ENCODE measurements at regions not wholly inside any gene's neighbourhood (a gene's known extent, or its start where the extent isn't known, plus 50 kb on each side); places are given as distances from the start of the nearest gene placed in this dataset.

DNA sequence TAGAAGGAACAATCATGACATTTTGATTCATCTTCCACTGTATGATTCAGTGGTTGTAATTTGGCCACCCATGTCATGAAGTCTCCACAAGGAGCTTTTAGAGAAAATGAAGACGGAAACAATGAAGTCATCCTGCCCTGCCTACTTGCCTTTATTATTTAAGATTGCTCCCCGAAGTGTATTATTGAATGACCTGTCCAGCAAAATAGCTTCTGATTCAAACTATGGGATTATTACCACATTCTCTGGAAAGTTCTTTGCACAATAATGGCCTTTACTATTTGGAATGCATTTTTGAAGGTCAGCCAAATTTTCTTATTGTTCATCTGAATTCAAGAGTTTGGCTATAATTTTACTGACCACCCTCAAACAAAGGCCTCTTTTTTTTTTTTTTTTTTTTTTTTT, 77.8 kb upstream of the RFC3 start:
- 96% methylated on average over 2 of the region's 2 CpGs for WGBS (ENCODE audit: insufficient coverage, insufficient replicate concordance, low lambda C conversion rate, missing lambda C conversion rate)
- H3K4me1 ChIP-seq (ENCODE audit: control insufficient read depth, insufficient read depth, low read length), result peaks cover 24% of the 10 kb centered on the region
- ChIA-PET CTCF (interaction anchor here (0.9 to 1.1 kb wide), 3 partner anchors 10 to 16 kb away, joined by 3 to 5 read pairs (median 3); no protein-coding TSS in a partner anchor), POLR2A (no interaction called here), SMC1A (ENCODE audit: uncharacterized antibody, unreplicated experiment) (interaction anchor here (0.8 to 1.2 kb wide), 4 partner anchors 9 to 46 kb away, joined by 3 to 5 read pairs (median 4); no protein-coding TSS in a partner anchor), RAD21 (ENCODE audit: unreplicated experiment) (interaction anchor here (1.2 to 1.4 kb wide), 2 partner anchors 11 to 16 kb away, joined by 3 to 4 read pairs; no protein-coding TSS in a partner anchor)
- H2AFZ ChIP-seq (ENCODE audit: control insufficient read depth, low read depth, low read length), result no peak overlapping the region
- no peak overlapping the region for H3K4me3 ChIP-seq
- no peaks in the 10 kb centered on the region for H3K36me3 ChIP-seq (ENCODE audit: control insufficient read depth in 2 of 2, insufficient read depth in 2 of 2, low read length in 1 of 2)
- no peak for FAIRE-seq
- no peaks in the 10 kb centered on the region; the same call in 2 of the 3 replicates for H3K9me3 ChIP-seq (replicated peaks; ENCODE audit: control insufficient read depth, insufficient read depth, low read length)
- intact Hi-C loops (cut with micrococcal nuclease; ENCODE audit: unreplicated experiment), result loop anchor here (5.0 kb wide), 1 partner anchor 77 kb away; the partner anchor contains the start of gene RFC3
- no peaks in the 10 kb centered on the region for H3K79me2 ChIP-seq (ENCODE audit: control insufficient read depth, insufficient read depth, low read length)
- H4K20me1 ChIP-seq (ENCODE audit: control insufficient read depth, insufficient read depth), result no peaks in the 10 kb centered on the region
- DNase-seq (ENCODE audit: low read depth, low spot score), result no peak
- TF ChIP-seq ZZZ3 (IDR thresholded peaks at IDR 0.05; ENCODE audit: control insufficient read depth, insufficient read length, low read depth), result no peak
- TF ChIP-seq CEBPB (IDR thresholded peaks at IDR 0.05; ENCODE audit: borderline replicate concordance in 1 of 2, low read depth in 2 of 2, low read length in 2 of 2), result no peak
- TF ChIP-seq, protein P1, sequence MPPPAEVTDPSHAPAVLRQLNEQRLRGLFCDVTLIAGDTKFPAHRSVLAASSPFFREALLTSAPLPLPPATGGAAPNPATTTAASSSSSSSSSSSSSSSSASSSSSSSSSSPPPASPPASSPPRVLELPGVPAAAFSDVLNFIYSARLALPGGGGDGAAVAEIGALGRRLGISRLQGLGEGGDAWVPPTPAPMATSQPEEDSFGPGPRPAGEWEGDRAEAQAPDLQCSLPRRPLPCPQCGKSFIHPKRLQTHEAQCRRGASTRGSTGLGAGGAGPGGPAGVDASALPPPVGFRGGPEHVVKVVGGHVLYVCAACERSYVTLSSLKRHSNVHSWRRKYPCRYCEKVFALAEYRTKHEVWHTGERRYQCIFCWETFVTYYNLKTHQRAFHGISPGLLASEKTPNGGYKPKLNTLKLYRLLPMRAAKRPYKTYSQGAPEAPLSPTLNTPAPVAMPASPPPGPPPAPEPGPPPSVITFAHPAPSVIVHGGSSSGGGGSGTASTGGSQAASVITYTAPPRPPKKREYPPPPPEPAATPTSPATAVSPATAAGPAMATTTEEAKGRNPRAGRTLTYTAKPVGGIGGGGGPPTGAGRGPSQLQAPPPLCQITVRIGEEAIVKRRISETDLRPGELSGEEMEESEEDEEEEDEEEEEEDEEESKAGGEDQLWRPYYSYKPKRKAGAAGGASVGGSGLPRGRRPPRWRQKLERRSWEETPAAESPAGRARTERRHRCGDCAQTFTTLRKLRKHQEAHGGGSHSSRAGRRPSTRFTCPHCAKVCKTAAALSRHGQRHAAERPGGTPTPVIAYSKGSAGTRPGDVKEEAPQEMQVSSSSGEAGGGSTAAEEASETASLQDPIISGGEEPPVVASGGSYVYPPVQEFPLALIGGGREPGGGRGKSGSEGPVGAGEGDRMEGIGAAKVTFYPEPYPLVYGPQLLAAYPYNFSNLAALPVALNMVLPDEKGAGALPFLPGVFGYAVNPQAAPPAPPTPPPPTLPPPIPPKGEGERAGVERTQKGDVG (CRISPR knock-in tag; IDR thresholded peaks at IDR 0.05), result no peak
- TF ChIP-seq RBBP5 (conservative IDR thresholded peaks at IDR 0.05), result no peak
- no peak for TF ChIP-seq HDAC6 (IDR thresholded peaks at IDR 0.05; ENCODE audit: unreplicated experiment)
- TF ChIP-seq KLF5 (IDR thresholded peaks at IDR 0.05; ENCODE audit: partially characterized antibody), result no peak
- TF ChIP-seq CHD1 (IDR thresholded peaks at IDR 0.05; ENCODE audit: low read depth, low read length), result no peak
- no peak for TF ChIP-seq JUNB (IDR thresholded peaks at IDR 0.05)
- no peak for TF ChIP-seq CBX5 (IDR thresholded peaks at IDR 0.05; ENCODE audit: low read depth)
- no peak for TF ChIP-seq CBX3 (IDR thresholded peaks at IDR 0.05; ENCODE audit: borderline replicate concordance, low read depth)
- no peak for TF ChIP-seq POLR2A (IDR thresholded peaks at IDR 0.05; ENCODE audit: low read depth, low read length)
- no TSS peak for BruUV-seq (replicated peaks)
- in situ Hi-C loops (cut with MboI), result no loop called here
- H3K27ac ChIP-seq (ENCODE audit: control insufficient read depth, insufficient read depth), result no peak overlapping the region
- H3K4me2 ChIP-seq (ENCODE audit: control insufficient read depth, insufficient read depth), result no peak overlapping the region
- no peak overlapping the region for H3K9ac ChIP-seq (ENCODE audit: control insufficient read depth, insufficient read depth, low read length)
- H3K27me3 ChIP-seq (replicated peaks in 1 of 2; ENCODE audit: control insufficient read depth in 2 of 2, insufficient read depth in 2 of 2, low read length in 1 of 2), result no peaks in the 10 kb centered on the region
- ATAC-seq, result no peak

All from GM12878 (cell line).